Liver (tissue), 8 donors: ENCODE measurements at regions not wholly inside any gene's neighbourhood (a gene's known extent, or its start where the extent isn't known, plus 50 kb on each side); places are given as distances from the start of the nearest gene placed in this dataset.

Experiments
- DNase-seq: peaks from one replicate; pipeline ENCODE4 v3.0.0-alpha.2; 2017; ENCODE audit warnings: low spot score
- H3K27ac ChIP-seq, 2 donors: one replicate each; pipeline ENCODE4 v1.7.0; 2013; ENCODE audit warnings: inconsistent platforms in 2 of 2, low read length in 2 of 2, control low read depth in 1 of 2, low read depth in 1 of 2, mild to moderate bottlenecking in 1 of 2
- H3K27me3 ChIP-seq, 4 donors: one replicate each; pipeline versions ENCODE4 v1.6.1 to v1.7.0; 2013; ENCODE audit warnings: low read length in 3 of 4, inconsistent platforms in 1 of 4, mild to moderate bottlenecking in 1 of 4, moderate library complexity in 1 of 4; ENCODE audit not compliant: control insufficient read depth in 4 of 4, insufficient read depth in 4 of 4
- H3K36me3 ChIP-seq, 4 donors: one replicate each; pipeline versions ENCODE4 v1.6.1 to v1.7.0; 2013; ENCODE audit warnings: low read length in 3 of 4, mild to moderate bottlenecking in 3 of 4, low read depth in 1 of 4, moderate library complexity in 1 of 4; ENCODE audit not compliant: control insufficient read depth in 4 of 4, insufficient read depth in 3 of 4
- H3K4me1 ChIP-seq, 4 donors: one replicate each; pipeline versions ENCODE4 v1.6.1 to v1.7.0; 2013; ENCODE audit warnings: low read length in 3 of 4, mild to moderate bottlenecking in 3 of 4, moderate library complexity in 1 of 4; ENCODE audit not compliant: control insufficient read depth in 4 of 4, insufficient read depth in 4 of 4
- H3K4me3 ChIP-seq, 3 donors: one replicate each; pipeline versions ENCODE4 v1.6.1 to v1.7.0; 2013; ENCODE audit warnings: low read length in 3 of 3, control low read depth in 1 of 3, low read depth in 1 of 3, mild to moderate bottlenecking in 1 of 3
- H3K9ac ChIP-seq, 2 donors: one replicate each; pipeline ENCODE4 v1.7.0; 2013; ENCODE audit warnings: low read length in 2 of 2, mild to moderate bottlenecking in 2 of 2, moderate library complexity in 2 of 2, control low read depth in 1 of 2, low read depth in 1 of 2
- H3K9me3 ChIP-seq, 4 donors: one replicate each; pipeline versions ENCODE4 v1.6.1 to v1.7.0; 2013; ENCODE audit warnings: low read length in 3 of 4; ENCODE audit not compliant: control insufficient read depth in 4 of 4
- EGR1 ChIP-seq, 2 donors: IDR thresholded peaks; 2 replicates each; pipeline ENCODE4 v1.6.1; 2016 to 2018; ENCODE audit warnings: antibody characterized with exemption in 2 of 2, low read depth in 2 of 2
- FOXA2 ChIP-seq: IDR thresholded peaks from 2 replicates; pipeline ENCODE4 v1.6.1; 2016; ENCODE audit warnings: antibody characterized with exemption
- HNF4A ChIP-seq, 2 donors: conservative IDR thresholded peaks; 2 replicates each; pipeline ENCODE4 v1.6.1; 2016; ENCODE audit warnings: antibody characterized with exemption in 2 of 2, mild to moderate bottlenecking in 2 of 2
- JUND ChIP-seq, 2 donors: IDR thresholded peaks; 2 replicates each; pipeline ENCODE4 v1.6.1; 2016; ENCODE audit warnings: antibody characterized with exemption in 2 of 2
- RAD21 ChIP-seq, 2 donors: IDR thresholded peaks; 2 replicates each; pipeline ENCODE4 v1.6.1; 2016; ENCODE audit warnings: antibody characterized with exemption in 2 of 2, mild to moderate bottlenecking in 2 of 2
- RXRA ChIP-seq, 2 donors: IDR thresholded peaks; 2 replicates each; pipeline ENCODE4 v1.6.1; 2017 to 2018; ENCODE audit warnings: antibody characterized with exemption in 2 of 2, mild to moderate bottlenecking in 1 of 2
- SP1 ChIP-seq: IDR thresholded peaks from 2 replicates; pipeline ENCODE4 v1.6.1; 2018; ENCODE audit warnings: antibody characterized with exemption, mild to moderate bottlenecking
- TAF1 ChIP-seq: conservative IDR thresholded peaks from 2 replicates; pipeline ENCODE4 v1.6.1; 2016; ENCODE audit warnings: antibody characterized with exemption, mild to moderate bottlenecking
- YY1 ChIP-seq: IDR thresholded peaks from 2 replicates; pipeline ENCODE4 v1.6.1; 2016; ENCODE audit warnings: antibody characterized with exemption, mild to moderate bottlenecking
- WGBS: extraction: QIAGEN DNeasy Blood & Tissue Kit; methylation state at CpG from one replicate; pipeline ENCODE4 v1.1.7; 2013; 5-methylcytosine and 5-hydroxymethylcytosine counted together
- TF ChIP-seq, protein P1 (sequence below): IDR thresholded peaks from 2 replicates; pipeline ENCODE4 v1.6.1; 2016; ENCODE audit warnings: antibody characterized with exemption
- TF ChIP-seq, protein P2 (sequence below): IDR thresholded peaks from 2 replicates; pipeline ENCODE4 v1.6.1; 2016; ENCODE audit warnings: antibody characterized with exemption
- TF ChIP-seq, protein P3 (sequence below): IDR thresholded peaks from 2 replicates; pipeline ENCODE4 v1.6.1; 2016; ENCODE audit warnings: antibody characterized with exemption
- TF ChIP-seq, protein P4 (sequence below): IDR thresholded peaks from 2 replicates; pipeline ENCODE4 v1.6.1; 2016; ENCODE audit warnings: antibody characterized with exemption, mild to moderate bottlenecking
- TF ChIP-seq, protein P5 (sequence below): fragments of 150-350 bp; IDR thresholded peaks from 2 replicates; pipeline ENCODE4 v1.5.1; 2017; ENCODE audit warnings: improper control_type of control experiment, low read depth, low read length; ENCODE audit not compliant: missing input control
- donor health status: healthy.
- donor health status: healthy.
- donor health status: healthy.
- donor health status: healthy.
- donor health status: healthy.

DNA sequence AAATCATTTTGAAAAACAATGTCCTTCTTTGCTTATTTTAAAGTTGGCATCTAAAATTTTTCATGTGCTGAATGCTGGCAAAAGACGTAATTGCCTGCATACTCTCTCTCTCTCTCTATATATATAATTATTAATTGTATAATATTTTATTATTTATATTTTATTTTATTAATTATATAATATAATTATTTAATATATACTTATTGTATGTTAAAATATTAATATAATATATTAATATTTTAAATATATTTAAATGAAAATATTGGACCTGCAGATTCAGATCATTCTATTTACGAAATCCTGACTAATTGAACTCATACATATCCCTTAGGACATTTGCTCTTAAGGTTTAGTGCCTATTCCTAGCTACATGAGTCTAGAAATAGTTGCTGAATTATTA, 144.7 kb upstream of the VCX start:
- H3K4me3 ChIP-seq: no peak overlapping the region
- H3K9ac ChIP-seq: no peak overlapping the region
- TF ChIP-seq HNF4A (conservative IDR thresholded peaks at IDR 0.05) (no peak), YY1 (no peak), JUND (IDR thresholded peaks at IDR 0.05) (no peak), RAD21 (IDR thresholded peaks at IDR 0.05) (no peak), TAF1 (no peak), FOXA2 (no peak), SP1 (no peak), EGR1 (IDR thresholded peaks at IDR 0.05; ENCODE audit: low read depth in 2 of 2) (no peak)
- TF ChIP-seq, protein P1, sequence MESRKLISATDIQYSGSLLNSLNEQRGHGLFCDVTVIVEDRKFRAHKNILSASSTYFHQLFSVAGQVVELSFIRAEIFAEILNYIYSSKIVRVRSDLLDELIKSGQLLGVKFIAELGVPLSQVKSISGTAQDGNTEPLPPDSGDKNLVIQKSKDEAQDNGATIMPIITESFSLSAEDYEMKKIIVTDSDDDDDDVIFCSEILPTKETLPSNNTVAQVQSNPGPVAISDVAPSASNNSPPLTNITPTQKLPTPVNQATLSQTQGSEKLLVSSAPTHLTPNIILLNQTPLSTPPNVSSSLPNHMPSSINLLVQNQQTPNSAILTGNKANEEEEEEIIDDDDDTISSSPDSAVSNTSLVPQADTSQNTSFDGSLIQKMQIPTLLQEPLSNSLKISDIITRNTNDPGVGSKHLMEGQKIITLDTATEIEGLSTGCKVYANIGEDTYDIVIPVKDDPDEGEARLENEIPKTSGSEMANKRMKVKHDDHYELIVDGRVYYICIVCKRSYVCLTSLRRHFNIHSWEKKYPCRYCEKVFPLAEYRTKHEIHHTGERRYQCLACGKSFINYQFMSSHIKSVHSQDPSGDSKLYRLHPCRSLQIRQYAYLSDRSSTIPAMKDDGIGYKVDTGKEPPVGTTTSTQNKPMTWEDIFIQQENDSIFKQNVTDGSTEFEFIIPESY: no peak
- TF ChIP-seq, protein P2, sequence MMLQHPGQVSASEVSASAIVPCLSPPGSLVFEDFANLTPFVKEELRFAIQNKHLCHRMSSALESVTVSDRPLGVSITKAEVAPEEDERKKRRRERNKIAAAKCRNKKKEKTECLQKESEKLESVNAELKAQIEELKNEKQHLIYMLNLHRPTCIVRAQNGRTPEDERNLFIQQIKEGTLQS: no peak
- TF ChIP-seq, protein P3, sequence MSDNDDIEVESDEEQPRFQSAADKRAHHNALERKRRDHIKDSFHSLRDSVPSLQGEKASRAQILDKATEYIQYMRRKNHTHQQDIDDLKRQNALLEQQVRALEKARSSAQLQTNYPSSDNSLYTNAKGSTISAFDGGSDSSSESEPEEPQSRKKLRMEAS: no peak
- TF ChIP-seq, protein P4, sequence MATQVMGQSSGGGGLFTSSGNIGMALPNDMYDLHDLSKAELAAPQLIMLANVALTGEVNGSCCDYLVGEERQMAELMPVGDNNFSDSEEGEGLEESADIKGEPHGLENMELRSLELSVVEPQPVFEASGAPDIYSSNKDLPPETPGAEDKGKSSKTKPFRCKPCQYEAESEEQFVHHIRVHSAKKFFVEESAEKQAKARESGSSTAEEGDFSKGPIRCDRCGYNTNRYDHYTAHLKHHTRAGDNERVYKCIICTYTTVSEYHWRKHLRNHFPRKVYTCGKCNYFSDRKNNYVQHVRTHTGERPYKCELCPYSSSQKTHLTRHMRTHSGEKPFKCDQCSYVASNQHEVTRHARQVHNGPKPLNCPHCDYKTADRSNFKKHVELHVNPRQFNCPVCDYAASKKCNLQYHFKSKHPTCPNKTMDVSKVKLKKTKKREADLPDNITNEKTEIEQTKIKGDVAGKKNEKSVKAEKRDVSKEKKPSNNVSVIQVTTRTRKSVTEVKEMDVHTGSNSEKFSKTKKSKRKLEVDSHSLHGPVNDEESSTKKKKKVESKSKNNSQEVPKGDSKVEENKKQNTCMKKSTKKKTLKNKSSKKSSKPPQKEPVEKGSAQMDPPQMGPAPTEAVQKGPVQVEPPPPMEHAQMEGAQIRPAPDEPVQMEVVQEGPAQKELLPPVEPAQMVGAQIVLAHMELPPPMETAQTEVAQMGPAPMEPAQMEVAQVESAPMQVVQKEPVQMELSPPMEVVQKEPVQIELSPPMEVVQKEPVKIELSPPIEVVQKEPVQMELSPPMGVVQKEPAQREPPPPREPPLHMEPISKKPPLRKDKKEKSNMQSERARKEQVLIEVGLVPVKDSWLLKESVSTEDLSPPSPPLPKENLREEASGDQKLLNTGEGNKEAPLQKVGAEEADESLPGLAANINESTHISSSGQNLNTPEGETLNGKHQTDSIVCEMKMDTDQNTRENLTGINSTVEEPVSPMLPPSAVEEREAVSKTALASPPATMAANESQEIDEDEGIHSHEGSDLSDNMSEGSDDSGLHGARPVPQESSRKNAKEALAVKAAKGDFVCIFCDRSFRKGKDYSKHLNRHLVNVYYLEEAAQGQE: no peak
- H3K4me1 ChIP-seq: no peaks in the 10 kb centered on the region
- H3K27ac ChIP-seq: no peak overlapping the region
- H3K27me3 ChIP-seq: peaks cover 0 to 2% (median 0%) of the 10 kb centered on the region in 4 donors
- no peaks in the 10 kb centered on the region for H3K36me3 ChIP-seq
- no peak for DNase-seq
- H3K9me3 ChIP-seq: no peaks in the 10 kb centered on the region
- 81% methylated on average over 2 of the region's 2 CpGs for WGBS

DNA sequence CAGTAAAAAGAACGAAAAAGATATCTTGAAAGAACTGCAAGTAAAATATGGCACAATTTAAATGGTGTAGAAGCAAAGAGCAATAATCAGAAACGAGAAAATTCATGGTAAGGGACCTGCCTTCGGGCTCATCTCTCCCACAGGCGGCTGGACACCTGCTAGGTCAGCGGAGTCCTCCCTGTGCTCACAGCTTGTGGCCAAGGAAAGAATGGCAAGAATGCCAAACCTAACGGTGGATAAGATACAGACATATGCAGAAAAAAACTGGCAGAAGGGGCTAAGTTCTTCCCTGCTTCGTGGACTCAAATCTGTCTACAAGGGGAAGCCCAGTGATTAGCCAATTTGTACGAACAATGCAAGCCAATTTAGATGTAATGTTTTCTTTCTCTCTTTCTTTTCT, 152.1 kb upstream of the VCX start:
- no peak for TF ChIP-seq JUND (IDR thresholded peaks at IDR 0.05)
- TF ChIP-seq, protein P1: no peak
- TF ChIP-seq, protein P5, sequence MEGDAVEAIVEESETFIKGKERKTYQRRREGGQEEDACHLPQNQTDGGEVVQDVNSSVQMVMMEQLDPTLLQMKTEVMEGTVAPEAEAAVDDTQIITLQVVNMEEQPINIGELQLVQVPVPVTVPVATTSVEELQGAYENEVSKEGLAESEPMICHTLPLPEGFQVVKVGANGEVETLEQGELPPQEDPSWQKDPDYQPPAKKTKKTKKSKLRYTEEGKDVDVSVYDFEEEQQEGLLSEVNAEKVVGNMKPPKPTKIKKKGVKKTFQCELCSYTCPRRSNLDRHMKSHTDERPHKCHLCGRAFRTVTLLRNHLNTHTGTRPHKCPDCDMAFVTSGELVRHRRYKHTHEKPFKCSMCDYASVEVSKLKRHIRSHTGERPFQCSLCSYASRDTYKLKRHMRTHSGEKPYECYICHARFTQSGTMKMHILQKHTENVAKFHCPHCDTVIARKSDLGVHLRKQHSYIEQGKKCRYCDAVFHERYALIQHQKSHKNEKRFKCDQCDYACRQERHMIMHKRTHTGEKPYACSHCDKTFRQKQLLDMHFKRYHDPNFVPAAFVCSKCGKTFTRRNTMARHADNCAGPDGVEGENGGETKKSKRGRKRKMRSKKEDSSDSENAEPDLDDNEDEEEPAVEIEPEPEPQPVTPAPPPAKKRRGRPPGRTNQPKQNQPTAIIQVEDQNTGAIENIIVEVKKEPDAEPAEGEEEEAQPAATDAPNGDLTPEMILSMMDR: no peak
- TF ChIP-seq FOXA2: no peak
- no peak for TF ChIP-seq RXRA (IDR thresholded peaks at IDR 0.05)
- TF ChIP-seq, protein P3: no peak
- no peak for DNase-seq
- no peaks in the 10 kb centered on the region for H3K4me1 ChIP-seq
- H3K9ac ChIP-seq: no peak overlapping the region
- H3K36me3 ChIP-seq: no peaks in the 10 kb centered on the region
- no peak overlapping the region for H3K4me3 ChIP-seq
- no peaks in the 10 kb centered on the region for H3K27me3 ChIP-seq
- no peaks in the 10 kb centered on the region for H3K9me3 ChIP-seq
- no peak overlapping the region for H3K27ac ChIP-seq
- WGBS: 40% methylated on average over 8 of the region's 8 CpGs
